ENCODE measurements at regions not wholly inside any gene's neighbourhood (a gene's known extent, or its start where the extent isn't known, plus 50 kb on each side); places are given as distances from the start of the nearest gene placed in this dataset.

DNA sequence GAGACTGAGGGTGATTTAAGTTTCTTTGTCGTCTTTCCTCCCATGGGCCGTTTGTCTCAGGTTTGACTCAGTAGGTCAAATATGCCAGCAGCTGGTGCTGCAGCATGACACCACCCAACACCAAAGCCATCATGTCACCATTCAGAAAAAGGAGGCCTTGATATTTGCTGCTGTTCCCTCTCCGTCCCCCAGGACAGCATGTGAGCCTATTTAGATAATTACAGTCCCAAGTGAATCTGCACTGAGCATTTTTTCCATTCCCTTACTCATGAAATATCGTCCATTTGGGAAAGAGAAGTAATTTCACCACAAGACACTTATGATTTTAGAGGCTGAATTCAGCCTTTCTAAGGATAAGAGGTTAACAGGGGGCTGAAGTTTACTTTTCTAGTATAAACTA lies 62.2 kb upstream of the ADORA2B start:
- Histone ChIP-seq H3K27ac (no peak overlapping the region), H3K36me3 (no peaks in the 10 kb centered on the region), H3K9me3 (no peaks in the 10 kb centered on the region), H3K4me1 (no peaks in the 10 kb centered on the region), H3K4me3 (no peak overlapping the region), H3K27me3 (no peaks in the 10 kb centered on the region)
- FAIRE-seq: no peak
- ATAC-seq: no peak
- no peak for DNase-seq
- TF ChIP-seq, protein P1, sequence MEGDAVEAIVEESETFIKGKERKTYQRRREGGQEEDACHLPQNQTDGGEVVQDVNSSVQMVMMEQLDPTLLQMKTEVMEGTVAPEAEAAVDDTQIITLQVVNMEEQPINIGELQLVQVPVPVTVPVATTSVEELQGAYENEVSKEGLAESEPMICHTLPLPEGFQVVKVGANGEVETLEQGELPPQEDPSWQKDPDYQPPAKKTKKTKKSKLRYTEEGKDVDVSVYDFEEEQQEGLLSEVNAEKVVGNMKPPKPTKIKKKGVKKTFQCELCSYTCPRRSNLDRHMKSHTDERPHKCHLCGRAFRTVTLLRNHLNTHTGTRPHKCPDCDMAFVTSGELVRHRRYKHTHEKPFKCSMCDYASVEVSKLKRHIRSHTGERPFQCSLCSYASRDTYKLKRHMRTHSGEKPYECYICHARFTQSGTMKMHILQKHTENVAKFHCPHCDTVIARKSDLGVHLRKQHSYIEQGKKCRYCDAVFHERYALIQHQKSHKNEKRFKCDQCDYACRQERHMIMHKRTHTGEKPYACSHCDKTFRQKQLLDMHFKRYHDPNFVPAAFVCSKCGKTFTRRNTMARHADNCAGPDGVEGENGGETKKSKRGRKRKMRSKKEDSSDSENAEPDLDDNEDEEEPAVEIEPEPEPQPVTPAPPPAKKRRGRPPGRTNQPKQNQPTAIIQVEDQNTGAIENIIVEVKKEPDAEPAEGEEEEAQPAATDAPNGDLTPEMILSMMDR (IDR thresholded peaks at IDR 0.05): no peak
- 84 to 86% methylated on average over 4 of the region's 4 CpGs for WGBS, 2 donors
- intact Hi-C loops (cut with DNase I): no loop called here

DNA sequence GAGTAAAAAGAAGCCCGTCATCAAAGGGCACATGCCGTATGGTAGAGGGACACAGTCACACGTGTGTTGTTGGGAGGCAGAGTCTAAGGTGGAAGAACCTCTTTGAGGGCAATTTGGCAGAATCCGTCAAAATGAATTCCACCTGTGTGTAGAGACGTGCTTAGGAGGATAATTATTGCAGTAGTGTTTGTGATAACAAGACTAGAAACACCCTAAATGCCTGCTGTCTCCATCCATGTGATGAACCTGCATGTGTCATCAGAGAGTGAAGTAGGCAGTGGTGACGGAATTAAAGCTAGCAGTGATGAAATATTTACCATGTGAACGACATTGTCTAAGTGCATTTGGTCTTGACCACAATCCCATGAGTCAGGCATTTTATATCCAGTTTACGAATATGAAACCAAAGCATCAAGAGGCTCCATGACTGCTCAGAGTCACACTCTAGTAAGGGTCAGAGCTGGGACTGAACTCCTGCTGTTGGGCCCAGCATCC lies 61.3 kb upstream of the ADORA2B start:
- Histone ChIP-seq H3K4me3 (no peak overlapping the region), H3K9me3 (no peaks in the 10 kb centered on the region), H3K27me3 (no peaks in the 10 kb centered on the region), H3K27ac (no peak overlapping the region), H3K36me3 (no peaks in the 10 kb centered on the region), H3K4me1 (no peaks in the 10 kb centered on the region)
- intact Hi-C loops (cut with DNase I): no loop called here
- 88 to 90% methylated on average over 8 of the region's 8 CpGs for WGBS, 2 donors
- no peak for ATAC-seq
- TF ChIP-seq, protein P1 (IDR thresholded peaks at IDR 0.05): no peak
- FAIRE-seq: no peak
- no peak for DNase-seq

DNA sequence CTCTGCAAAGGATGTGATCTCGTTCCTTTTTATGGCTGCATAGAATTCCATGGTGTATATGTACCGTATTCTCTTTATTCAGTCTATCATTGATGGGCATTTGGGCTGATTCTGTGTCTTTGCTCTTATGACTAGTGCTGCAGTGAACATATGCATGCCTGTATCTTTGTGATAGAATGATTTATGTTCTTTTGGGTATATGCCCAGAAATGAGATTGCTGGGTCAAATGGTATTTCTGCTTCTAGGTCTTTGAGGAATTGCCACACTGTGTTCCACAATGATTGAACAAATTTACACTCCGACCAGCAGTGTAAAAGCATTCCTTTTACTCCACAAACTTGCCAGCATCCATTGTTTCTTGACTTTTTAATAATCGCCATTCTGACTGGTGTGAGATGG lies 60.2 kb upstream of the ADORA2B start:
- no peak for DNase-seq
- 73 to 83% methylated on average over 4 of the region's 4 CpGs for WGBS, 2 donors
- intact Hi-C loops (cut with DNase I): no loop called here
- Histone ChIP-seq H3K9me3 (no peaks in the 10 kb centered on the region), H3K27me3 (no peaks in the 10 kb centered on the region), H3K36me3 (no peaks in the 10 kb centered on the region), H3K4me1 (no peaks in the 10 kb centered on the region), H3K4me3 (no peak overlapping the region), H3K27ac (no peak overlapping the region)
- FAIRE-seq: no peak
- ATAC-seq: no peak
- TF ChIP-seq, protein P1 (IDR thresholded peaks at IDR 0.05): no peak

DNA sequence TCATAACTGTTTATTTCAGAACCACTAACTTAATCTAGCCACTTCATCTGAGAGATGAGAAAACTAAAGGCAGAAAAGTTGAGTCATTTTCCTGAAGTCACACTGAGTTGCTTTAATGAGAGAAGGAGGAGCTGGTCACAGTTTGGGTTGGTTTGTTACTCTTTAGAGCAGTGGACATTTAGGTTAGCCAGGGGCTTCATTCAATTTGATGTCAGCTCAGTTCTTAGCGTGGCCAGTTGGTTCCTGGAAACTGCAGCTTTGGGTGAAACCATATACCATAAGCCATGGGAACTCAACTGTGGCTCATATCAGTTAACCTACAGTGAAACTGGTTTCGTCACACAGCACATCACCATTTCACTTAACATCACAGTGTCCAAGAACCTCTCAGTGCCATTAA lies 59.2 kb upstream of the ADORA2B start:
- TF ChIP-seq, protein P1 (IDR thresholded peaks at IDR 0.05): no peak
- FAIRE-seq: no peak
- 95% methylated on average over 2 of the region's 2 CpGs for WGBS, 2 donors

DNA sequence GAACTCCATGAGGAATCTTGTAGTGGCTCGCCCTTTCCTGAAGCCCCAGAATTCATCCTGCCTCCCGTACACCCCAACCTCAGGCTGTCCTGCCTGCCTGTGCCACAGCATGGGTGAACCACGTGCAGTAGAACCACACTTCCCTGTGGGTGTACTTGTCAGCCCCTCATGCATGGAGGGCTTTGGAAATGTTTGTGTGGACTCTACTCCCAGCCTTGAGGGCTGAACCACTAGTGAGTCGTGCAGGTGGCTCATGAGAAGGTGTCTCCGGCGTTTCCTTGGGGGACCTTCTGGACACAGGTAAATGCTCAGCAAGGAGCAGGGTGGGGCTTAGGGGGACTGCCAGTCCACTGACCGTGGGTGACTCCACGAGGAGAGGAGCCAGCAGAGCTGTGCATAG lies 58.7 kb upstream of the ADORA2B start:
- Histone ChIP-seq H3K36me3 (no peaks in the 10 kb centered on the region), H3K4me1 (no peaks in the 10 kb centered on the region), H3K27me3 (no peaks in the 10 kb centered on the region), H3K9me3 (no peaks in the 10 kb centered on the region), H3K4me3 (no peak overlapping the region), H3K27ac (no peak overlapping the region)
- no peak for ATAC-seq
- TF ChIP-seq, protein P1 (IDR thresholded peaks at IDR 0.05): no peak
- no peak for FAIRE-seq
- DNase-seq: no peak
- intact Hi-C loops (cut with DNase I): no loop called here
- WGBS, 2 donors: 0 to 92% methylated on average over 1 to 8 of the region's 8 CpGs

More for the DNA sequence above, 59.2 kb upstream of the ADORA2B start:
- intact Hi-C loops (cut with DNase I): no loop called here
- H3K27ac ChIP-seq: no peak overlapping the region
- H3K27me3 ChIP-seq: no peaks in the 10 kb centered on the region
- no peaks in the 10 kb centered on the region for H3K9me3 ChIP-seq
- ATAC-seq (no peak), DNase-seq (no peak)
- no peaks in the 10 kb centered on the region for H3K36me3 ChIP-seq
- H3K4me3 ChIP-seq: no peak overlapping the region
- H3K4me1 ChIP-seq: no peaks in the 10 kb centered on the region
